Fibroblast of lung (primary cell): ENCODE measurements at regions not wholly inside any gene's neighbourhood (a gene's known extent, or its start where the extent isn't known, plus 50 kb on each side); places are given as distances from the start of the nearest gene placed in this dataset.
"Not testable (repeated sequence)": the region's sequence is repeated elsewhere in the genome, so short reads cannot be mapped to it uniquely, and the experiment has no call there.

Source experiments
- DNase-seq, 2 donors: peaks; one replicate each; pipeline versions ENCODE4 v3.0.0 to v3.0.0-alpha.2; 2010; ENCODE audit warnings: low read depth in 2 of 2
- H2AFZ ChIP-seq: 2 replicates; pipeline ENCODE4 v1.5.1; 2012; ENCODE audit warnings: low read length, control low read depth, inconsistent platforms
- H3K27ac ChIP-seq: 2 replicates; pipeline ENCODE4 v1.5.1; 2011; ENCODE audit warnings: low read length, control low read depth; ENCODE audit not compliant: insufficient read depth
- H3K27me3 ChIP-seq: 2 replicates; pipeline ENCODE4 v1.5.1; 2011; ENCODE audit warnings: mild to moderate bottlenecking, low read length; ENCODE audit not compliant: control insufficient read depth, insufficient read depth
- H3K36me3 ChIP-seq: 2 replicates; pipeline ENCODE4 v1.5.1; 2011; ENCODE audit warnings: low read length; ENCODE audit not compliant: control insufficient read depth, insufficient read depth
- H3K4me1 ChIP-seq: 2 replicates; pipeline ENCODE4 v1.5.1; 2011; ENCODE audit warnings: low read length; ENCODE audit not compliant: control insufficient read depth, insufficient read depth; ENCODE audit errors: extremely low read depth
- H3K4me2 ChIP-seq: 2 replicates; pipeline ENCODE4 v1.5.1; 2011; ENCODE audit warnings: low read length, control low read depth; ENCODE audit not compliant: insufficient read depth; ENCODE audit errors: extremely low read depth
- H3K4me3 ChIP-seq, 4 experiments: fragments of 200-600 bp in 1 of 4; sonication (generic) in 1 of 4; replicated peaks in 1 of 4; 2 replicates each; pipeline ENCODE4 v1.5.1; 2011 to 2016; ENCODE audit warnings: low read length in 4 of 4, low read depth in 3 of 4, mild to moderate bottlenecking in 3 of 4, control low read depth in 2 of 4, inconsistent platforms in 1 of 4, mixed read lengths in 1 of 4; ENCODE audit not compliant: insufficient read depth in 1 of 4; ENCODE audit errors: control extremely low read depth in 1 of 4
- H3K79me2 ChIP-seq: 2 replicates; pipeline ENCODE4 v1.5.1; 2012; ENCODE audit warnings: mild to moderate bottlenecking, low read length, inconsistent platforms; ENCODE audit not compliant: control insufficient read depth, insufficient read depth
- H3K9ac ChIP-seq: 2 replicates; pipeline ENCODE4 v1.5.1; 2011; ENCODE audit warnings: mild to moderate bottlenecking, low read length, control low read depth; ENCODE audit not compliant: insufficient read depth
- H3K9me3 ChIP-seq: 2 replicates; pipeline ENCODE4 v1.5.1; 2012; ENCODE audit warnings: low read depth, low read length; ENCODE audit not compliant: control insufficient read depth, insufficient read depth
- H4K20me1 ChIP-seq: 2 replicates; pipeline ENCODE4 v1.5.1; 2011; ENCODE audit warnings: low read length; ENCODE audit not compliant: control insufficient read depth, insufficient read depth; ENCODE audit errors: extremely low read depth
- CTCF ChIP-seq, 2 donors: IDR thresholded peaks in 1 of 2; conservative IDR thresholded peaks in 1 of 2; 1 replicate in 1 of 2; 2 replicates in 1 of 2; pipeline ENCODE4 v1.5.1; 2011 to 2012; ENCODE audit warnings: low read length in 2 of 2, control low read depth in 1 of 2, inconsistent platforms in 1 of 2, low read depth in 1 of 2, mild to moderate bottlenecking in 1 of 2
- EZH2 ChIP-seq: IDR thresholded peaks from 2 replicates; pipeline ENCODE4 v1.5.1; 2012; ENCODE audit warnings: low read length, control low read depth, mild to moderate bottlenecking; ENCODE audit errors: missing control alignments

DNA sequence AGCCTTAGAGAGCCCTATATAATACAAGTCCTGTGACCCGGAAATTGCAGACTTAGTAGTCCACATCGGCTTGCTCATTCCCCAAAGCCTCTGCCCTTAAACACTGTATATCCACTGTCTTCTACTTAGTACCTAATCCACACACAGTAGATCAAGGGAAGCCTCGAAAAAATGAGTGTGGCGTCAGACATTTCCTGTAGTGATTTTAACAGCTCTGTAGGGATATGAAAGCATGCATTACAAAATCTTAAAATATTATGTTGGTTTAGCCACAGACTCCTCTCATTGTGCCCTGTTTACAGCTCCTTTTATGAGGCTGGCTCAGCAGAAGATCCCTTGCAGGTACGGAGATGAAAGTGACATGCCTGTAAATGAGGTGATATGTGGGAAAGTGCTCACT lies 416.3 kb downstream of the LIG4 start:
- H4K20me1 ChIP-seq, result no peaks in the 10 kb centered on the region
- H3K9ac ChIP-seq, result no peak overlapping the region
- DNase-seq, result no peak
- H2AFZ ChIP-seq, result no peak overlapping the region
- no peaks in the 10 kb centered on the region for H3K4me1 ChIP-seq
- H3K27me3 ChIP-seq, result no peaks in the 10 kb centered on the region
- no peaks in the 10 kb centered on the region for H3K9me3 ChIP-seq
- no peak overlapping the region for H3K4me2 ChIP-seq
- no peak for TF ChIP-seq CTCF (conservative IDR thresholded peaks at IDR 0.05 in 1 of 2, IDR thresholded peaks at IDR 0.05 in 1 of 2; ENCODE audit: low read depth in 1 of 2, low read length in 2 of 2)
- TF ChIP-seq EZH2, result no peak
- H3K27ac ChIP-seq, result no peak overlapping the region
- no peaks in the 10 kb centered on the region for H3K36me3 ChIP-seq
- H3K79me2 ChIP-seq, result no peaks in the 10 kb centered on the region
- no peak overlapping the region for H3K4me3 ChIP-seq

GRCh38 chr13:107790397-107790796 lies 424.9 kb downstream of the LIG4 start:
- TF ChIP-seq CTCF (conservative IDR thresholded peaks at IDR 0.05 in 1 of 2, IDR thresholded peaks at IDR 0.05 in 1 of 2; ENCODE audit: low read depth in 1 of 2, low read length in 2 of 2), result no peak
- TF ChIP-seq EZH2, result no peak
- H3K9me3 ChIP-seq, result no peaks in the 10 kb centered on the region
- no peak overlapping the region for H3K4me3 ChIP-seq
- no peak overlapping the region for H3K4me2 ChIP-seq
- H4K20me1 ChIP-seq, result no peaks in the 10 kb centered on the region
- no peak overlapping the region for H3K27ac ChIP-seq
- H3K36me3 ChIP-seq, result no peaks in the 10 kb centered on the region
- no peaks in the 10 kb centered on the region for H3K27me3 ChIP-seq
- H3K4me1 ChIP-seq, result no peaks in the 10 kb centered on the region
- no peak for DNase-seq
- no peaks in the 10 kb centered on the region for H3K79me2 ChIP-seq
- H3K9ac ChIP-seq, result no peak overlapping the region
- no peak overlapping the region for H2AFZ ChIP-seq

DNA sequence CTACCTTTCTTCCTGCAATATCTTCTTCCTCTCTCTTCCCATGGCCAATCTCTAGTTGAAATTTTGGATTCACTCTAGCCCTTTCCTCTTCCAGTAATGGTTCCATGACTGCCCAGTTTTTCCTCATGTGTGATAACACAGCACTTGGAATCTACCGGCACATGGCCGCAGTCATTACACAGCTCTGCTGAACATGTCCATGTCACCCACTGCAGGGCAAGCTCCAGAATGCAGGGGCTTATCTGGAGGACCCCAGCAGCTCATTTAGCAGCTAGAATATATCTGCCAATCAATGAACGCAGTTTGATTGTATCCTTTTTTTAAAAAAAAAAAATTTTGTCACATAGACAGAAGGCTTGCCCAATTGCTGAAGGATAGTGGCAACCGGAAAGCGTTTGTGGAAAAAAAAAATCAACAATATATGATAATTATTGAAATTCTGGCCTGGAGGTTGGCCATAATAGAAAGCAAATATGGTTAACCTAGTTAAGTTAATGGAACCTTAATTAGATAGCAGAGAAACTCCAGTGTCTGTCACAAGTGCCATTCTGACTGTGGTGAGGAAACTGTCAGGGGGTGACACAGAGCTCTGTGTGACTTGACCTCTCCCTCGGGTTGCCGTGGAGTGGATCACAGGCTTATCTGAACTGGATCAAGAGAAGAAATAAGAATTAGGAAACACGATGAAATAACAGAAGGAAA lies 426.7 kb downstream of the LIG4 start:
- Histone ChIP-seq H3K4me3 (no peak overlapping the region), H3K27ac (no peak overlapping the region), H3K9me3 (no peaks in the 10 kb centered on the region), H3K27me3 (no peaks in the 10 kb centered on the region), H3K36me3 (no peaks in the 10 kb centered on the region), H2AFZ (no peak overlapping the region), H4K20me1 (no peaks in the 10 kb centered on the region), H3K4me2 (no peak overlapping the region), H3K9ac (no peak overlapping the region), H3K4me1 (no peaks in the 10 kb centered on the region), H3K79me2 (no peaks in the 10 kb centered on the region)
- TF ChIP-seq EZH2 (no peak), CTCF (conservative IDR thresholded peaks at IDR 0.05 in 1 of 2, IDR thresholded peaks at IDR 0.05 in 1 of 2; ENCODE audit: low read depth in 1 of 2, low read length in 2 of 2) (no peak)
- DNase-seq, result no peak

- H4K20me1 ChIP-seq, H3K27ac ChIP-seq, H3K9ac ChIP-seq, DNase-seq, H2AFZ ChIP-seq, H3K79me2 ChIP-seq, H3K36me3 ChIP-seq, H3K27me3 ChIP-seq, H3K4me2 ChIP-seq, H3K4me1 ChIP-seq, H3K4me3 ChIP-seq, H3K9me3 ChIP-seq: not testable (repeated sequence)
Observed at GRCh38 chr13:107782646-107783045, 432.7 kb downstream of the LIG4 start.
